K562 (cell line): ENCODE measurements at regions not wholly inside any gene's neighbourhood (a gene's known extent, or its start where the extent isn't known, plus 50 kb on each side); places are given as distances from the start of the nearest gene placed in this dataset.

Source experiments
- ATAC-seq: fragments of 200-7000 bp; cut with Tn5 transposase; 3 replicates; pipeline ENCODE4 v1.9.1; 2020; ENCODE audit warnings: moderate library complexity
- BruUV-seq: library from RNA; stranded (reverse); fragments of 400-500 nt; replicated peaks from 2 replicates; lab custom pipeline; 2021; lab: Mats Ljungman, UMichigan
- CTCF ChIA-PET: fragments of 300-600 bp; formaldehyde crosslinking; extraction: SDS; loops from one replicate; lab custom pipeline; 2021; ENCODE audit warnings: low intra/inter-chr PET ratio; lab: Yijun Ruan, JAX
- POLR2A ChIA-PET: fragments of 300-600, 350-650 bp; sonication (Branson Sonifier 250); formaldehyde crosslinking; extraction: SDS; loops from one replicate; lab custom pipeline; 2021; ENCODE audit warnings: antibody characterized with exemption, inconsistent platforms; lab: Yijun Ruan, JAX
- DNase-seq, 4 experiments: peaks; one replicate each; pipeline versions ENCODE4 v3.0.0 to v3.0.0-alpha.2; 2011 to 2018; ENCODE audit warnings: low spot score in 3 of 4, mixed read lengths in 3 of 4; ENCODE audit errors: extremely low read depth in 1 of 4
- FAIRE-seq: peaks from 2 replicates; lab custom pipeline; 2011; peaks lifted over from hg19 to GRCh38; lab: Jason Lieb, UNC
- H2AFZ ChIP-seq: 2 replicates; pipeline ENCODE4 v1.6.0; 2011; ENCODE audit warnings: low read depth, low read length, control low read depth, inconsistent platforms
- H3K27ac ChIP-seq: fragments of 200-600 bp; 3 replicates; pipeline ENCODE4 v1.8.0; 2011; ENCODE audit warnings: low read depth, mild to moderate bottlenecking, control low read depth, inconsistent platforms, low read length, moderate library complexity, mixed read lengths; ENCODE audit errors: extremely low read depth
- H3K27me3 ChIP-seq, 2 experiments: fragments of 300-600 bp in 1 of 2; 2 replicates in 1 of 2; 3 replicates in 1 of 2; pipeline versions ENCODE4 v1.6.0 to v1.8.0; 2011; ENCODE audit warnings: inconsistent platforms in 2 of 2, low read length in 2 of 2, mild to moderate bottlenecking in 1 of 2, mixed read lengths in 1 of 2, moderate library complexity in 1 of 2; ENCODE audit not compliant: control insufficient read depth in 2 of 2, insufficient read depth in 2 of 2
- H3K36me3 ChIP-seq: fragments of 300-600 bp; 3 replicates; pipeline ENCODE4 v1.8.0; 2011; ENCODE audit warnings: mild to moderate bottlenecking, low read length, inconsistent platforms; ENCODE audit not compliant: control insufficient read depth, insufficient read depth
- H3K4me1 ChIP-seq, 2 experiments: fragments of 200-600 bp in 1 of 2; replicated peaks in 1 of 2; 2 replicates in 1 of 2; 3 replicates in 1 of 2; pipeline versions ENCODE4 v1.5.1 to v1.8.0; 2011; ENCODE audit warnings: inconsistent platforms in 2 of 2, low read length in 2 of 2, mild to moderate bottlenecking in 1 of 2, mixed read lengths in 1 of 2, moderate library complexity in 1 of 2; ENCODE audit not compliant: control insufficient read depth in 2 of 2, insufficient read depth in 2 of 2
- H3K4me2 ChIP-seq: 2 replicates; pipeline ENCODE4 v1.6.1; 2011; ENCODE audit warnings: low read length, control low read depth, inconsistent platforms, mixed read lengths; ENCODE audit not compliant: insufficient read depth
- H3K4me3 ChIP-seq: fragments of 200-600 bp; sonication (generic), shearing (Covaris generic); 2 replicates; pipeline ENCODE4 v1.5.1; 2016; ENCODE audit warnings: control low read depth, inconsistent platforms
- H3K79me2 ChIP-seq: fragments of 200-600 bp; 3 replicates; pipeline ENCODE4 v1.8.0; 2011; ENCODE audit warnings: low read length, inconsistent platforms; ENCODE audit not compliant: control insufficient read depth, insufficient read depth
- H3K9ac ChIP-seq, 2 experiments: 2 replicates each; pipeline versions ENCODE4 v1.6.0 to v1.6.1; 2011; ENCODE audit warnings: low read depth in 2 of 2, low read length in 2 of 2, control low read depth in 1 of 2, inconsistent platforms in 1 of 2, mild to moderate bottlenecking in 1 of 2, mixed read lengths in 1 of 2; ENCODE audit not compliant: insufficient read depth in 1 of 2
- H3K9me1 ChIP-seq: one replicate; pipeline ENCODE4 v1.6.0; 2011; ENCODE audit warnings: inconsistent platforms, mild to moderate bottlenecking, low read length, moderate library complexity; ENCODE audit not compliant: control insufficient read depth, insufficient read depth
- H3K9me3 ChIP-seq: replicated peaks from 2 replicates; pipeline ENCODE4 v1.5.1; 2011; ENCODE audit warnings: low read depth, low read length, inconsistent platforms; ENCODE audit not compliant: control insufficient read depth, insufficient read depth
- H4K20me1 ChIP-seq: replicated peaks from 2 replicates; pipeline ENCODE4 v1.6.1; 2011; ENCODE audit warnings: low read length, inconsistent platforms, mixed read lengths; ENCODE audit not compliant: control insufficient read depth, insufficient read depth
- VEZF1 ChIP-seq: fragments of 200-800 bp; sonication (Bioruptor generic); IDR thresholded peaks from 2 replicates; pipeline ENCODE4 v1.6.1; 2017; ENCODE audit warnings: missing genetic modification characterization, missing compliant biosample characterization
- ZNF511 ChIP-seq: sonication (generic); formaldehyde crosslinking; IDR thresholded peaks from 2 replicates; pipeline ENCODE4 v1.8.0; 2022; ENCODE audit warnings: mild to moderate bottlenecking, missing genetic modification reagents
- WGBS: fragments of 100-300 bp; shearing (Covaris generic); methylation state at CpG from one replicate; pipeline ENCODE4 v1.1.6; 2016; ENCODE audit warnings: low coverage, mixed read lengths; ENCODE audit not compliant: insufficient coverage; ENCODE audit errors: missing lambda C conversion rate; 5-methylcytosine and 5-hydroxymethylcytosine counted together
- in situ Hi-C: fragments of 300-500 bp; cut with MboI; formaldehyde crosslinking; loops from 4 replicates; pipeline ENCODE4 v1.15.0; 2018; ENCODE audit warnings: inconsistent platforms, mixed read lengths
- intact Hi-C: fragments of 100-400 bp; cut with micrococcal nuclease; formaldehyde crosslinking; loops from 2 replicates; pipeline ENCODE4 v1.14.2; 2022

- 0 out of 2 replicates have a peak, but pooled peaks have one; percentile 19 for TF ChIP-seq VEZF1 (CRISPR knock-in tag)
- no peak for TF ChIP-seq ZNF511 (CRISPR knock-in tag)
- no peak overlapping the region for H3K27ac ChIP-seq
- 65% methylated on average over 4 of the region's 4 CpGs for WGBS
- intact Hi-C loops, result no loop called here
- FAIRE-seq, result no peak
- no peak for ATAC-seq
- H3K4me1 ChIP-seq, result peaks cover 7 to 26% of the 10 kb centered on the region in 2 experiments
- no peak overlapping the region for H3K4me2 ChIP-seq
- DNase-seq, result no peak
- ChIA-PET POLR2A (interaction anchor here (1.5 kb wide), 1 partner anchor 12 kb away, joined by 3 read pairs; no protein-coding TSS in a partner anchor), CTCF (no interaction called here)
- in situ Hi-C loops, result no loop called here
- no peaks in the 10 kb centered on the region for H3K27me3 ChIP-seq
- H3K9ac ChIP-seq, result no peak overlapping the region
- H3K79me2 ChIP-seq, result no peaks in the 10 kb centered on the region
- H2AFZ ChIP-seq, result no peak overlapping the region
- no peaks in the 10 kb centered on the region; the same call in 2 of the 3 replicates for H3K36me3 ChIP-seq
- H3K9me3 ChIP-seq, result no peaks in the 10 kb centered on the region
- H4K20me1 ChIP-seq, result no peaks in the 10 kb centered on the region
- no peaks in the 10 kb centered on the region for H3K9me1 ChIP-seq
- BruUV-seq, result no TSS peak
- H3K4me3 ChIP-seq, result no peak overlapping the region
These were observed 68.4 kb upstream of the NR2F2 start for GRCh38 chr15:96262097-96262496.
